ENCODE measurements at regions not wholly inside any gene's neighbourhood (a gene's known extent, or its start where the extent isn't known, plus 50 kb on each side); places are given as distances from the start of the nearest gene placed in this dataset.
A peak's percentile ranks its signal among the peaks of the same experiment; 100 is the strongest.

DNA sequence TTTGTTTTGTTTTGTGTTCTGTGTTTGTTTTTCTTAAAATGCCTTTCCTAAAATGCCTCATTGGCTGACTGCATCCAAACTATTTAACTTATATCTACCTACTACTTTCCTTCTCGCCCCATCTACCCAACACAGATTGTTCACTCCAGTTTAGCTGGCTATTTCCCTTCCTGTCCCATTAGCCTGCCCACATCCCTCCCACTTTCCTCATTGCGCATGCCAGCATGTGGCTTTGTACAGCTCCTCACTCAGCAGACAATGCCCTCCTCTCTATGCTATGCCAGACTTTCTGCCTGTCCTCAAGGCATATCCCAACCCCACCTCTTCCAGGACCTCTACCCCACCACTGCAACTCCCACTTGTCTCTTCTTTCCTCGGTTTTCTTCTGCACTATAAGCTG lies 94.7 kb upstream of the C1orf21 start:
- in situ Hi-C loops (cut with MboI; ENCODE audit: low pct_unique_long_range_greater_than_20kb in 2 of 9, low sequenced_read_pairs in 9 of 9, unreplicated experiment in 9 of 9), result no loop called here
- no peaks in the 10 kb centered on the region for H3K4me1 ChIP-seq (replicated peaks in 1 of 2)
- no peak overlapping the region for H3K4me3 ChIP-seq
- ATAC-seq (replicated peaks in 6 of 8), result no peak
- H3K27ac ChIP-seq, result no peak overlapping the region
- whole genome bisulfite sequencing, 10 experiments, result 58 to 83% (median 66%) methylated on average over 1 to 3 of the region's 3 CpGs; no CpG with 5 or more reads in 1 of the 10 experiments

GRCh38 chr1:184294101-184294500 lies 92.7 kb upstream of the C1orf21 start:
- no peak overlapping the region for H3K27ac ChIP-seq
- in situ Hi-C loops (cut with MboI; ENCODE audit: low pct_unique_long_range_greater_than_20kb in 2 of 9, low sequenced_read_pairs in 9 of 9, unreplicated experiment in 9 of 9), result no loop called here
- ATAC-seq (replicated peaks in 6 of 8), result no peak
- no peak overlapping the region for H3K4me3 ChIP-seq
- H3K4me1 ChIP-seq (replicated peaks in 1 of 2), result peaks cover 8 to 10% of the 10 kb centered on the region in 2 donors
- WGBS, 10 experiments, result 33 to 100% (median 89%) methylated on average over 1 of the region's 1 CpG; no CpG with 5 or more reads in 3 of the 10 experiments

DNA sequence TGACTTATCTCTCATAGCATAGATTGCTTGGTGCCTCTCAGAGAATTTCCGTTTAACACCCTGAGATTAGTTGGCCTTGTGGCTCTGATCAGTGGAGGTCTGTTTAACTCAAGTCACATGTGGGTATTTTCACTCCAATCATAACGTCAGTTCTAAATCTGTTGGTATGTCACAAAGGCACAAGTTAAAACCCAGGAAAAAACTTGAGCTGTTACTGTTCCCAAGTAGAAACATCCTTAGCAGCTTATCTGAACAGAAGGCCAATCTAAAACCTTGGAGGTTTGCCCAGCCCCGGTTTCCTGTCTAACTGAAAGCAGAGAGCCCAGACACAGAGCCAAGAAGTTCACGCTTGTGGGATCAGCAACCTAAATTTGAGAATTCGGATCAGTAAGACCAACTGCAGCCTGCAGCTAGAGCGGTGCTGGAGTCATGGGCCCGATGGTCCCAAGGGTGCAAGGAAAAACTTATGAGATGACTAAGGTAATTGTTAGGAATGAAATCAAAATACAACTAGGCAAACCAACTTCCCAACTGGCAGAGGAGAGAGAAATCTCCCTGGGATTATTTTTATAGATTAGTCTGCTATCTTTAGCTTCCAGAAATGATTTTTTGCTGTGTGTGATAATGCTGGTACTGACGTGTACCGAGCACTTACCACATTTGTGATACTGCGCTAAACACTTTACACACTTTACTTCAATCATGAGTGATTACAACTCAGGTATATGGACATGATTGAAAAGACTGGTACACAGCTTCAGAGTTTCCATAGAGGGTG lies 90.2 kb upstream of the C1orf21 start:
- H3K4me1 ChIP-seq (replicated peaks in 1 of 2), result peaks cover 8 to 13% of the 10 kb centered on the region in 2 donors
- peak in 2 of 8 experiments; percentile 19 to 44 for ATAC-seq (replicated peaks in 6 of 8)
- 29 to 98% (median 80%) methylated on average over 2 to 10 of the region's 10 CpGs; no CpG with 5 or more reads in 1 of the 10 experiments for WGBS, 10 experiments
- H3K27ac ChIP-seq, result no peak overlapping the region
- no peak overlapping the region for H3K4me3 ChIP-seq
- in situ Hi-C loops (cut with MboI; ENCODE audit: low pct_unique_long_range_greater_than_20kb in 2 of 9, low sequenced_read_pairs in 9 of 9, unreplicated experiment in 9 of 9), result no loop called here

DNA sequence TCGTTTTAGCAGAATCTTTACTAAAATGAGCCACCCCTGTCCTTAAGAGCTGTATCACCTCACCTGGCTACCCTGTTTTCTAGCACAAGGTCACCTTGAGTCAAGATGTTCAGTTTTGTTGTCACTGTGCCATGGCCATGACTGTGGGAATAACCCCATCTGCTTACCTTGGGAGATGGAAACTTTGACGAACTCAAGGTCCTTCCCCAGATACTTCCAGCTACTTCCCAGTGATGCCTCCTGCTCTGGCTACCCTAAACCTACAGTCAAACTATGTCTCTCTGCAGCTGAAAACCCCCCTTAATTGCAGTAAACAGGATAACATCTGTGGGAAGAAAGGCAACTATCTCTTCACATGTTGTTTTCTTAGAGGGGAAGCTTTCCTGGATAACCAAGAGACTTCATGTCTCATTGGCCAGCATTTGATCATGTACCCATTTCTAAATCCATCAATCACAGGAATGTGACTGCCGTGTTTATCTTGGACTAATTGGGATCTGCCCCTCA lies 89.5 kb upstream of the C1orf21 start:
- Histone ChIP-seq H3K4me1 (replicated peaks in 1 of 2) (peaks cover 8 to 13% of the 10 kb centered on the region in 2 donors), H3K4me3 (no peak overlapping the region), H3K27ac (no peak overlapping the region)
- no peak for ATAC-seq (replicated peaks in 6 of 8)
- in situ Hi-C loops (cut with MboI; ENCODE audit: low pct_unique_long_range_greater_than_20kb in 2 of 9, low sequenced_read_pairs in 9 of 9, unreplicated experiment in 9 of 9), result no loop called here
- WGBS, 10 experiments, result 60 to 100% (median 92%) methylated on average over 1 to 3 of the region's 3 CpGs; no CpG with 5 or more reads in 2 of the 10 experiments

GRCh38 chr1:184298440-184299405 lies 88.1 kb upstream of the C1orf21 start:
- Histone ChIP-seq H3K4me3 (no peak overlapping the region), H3K27ac (no peak overlapping the region), H3K4me1 (replicated peaks in 1 of 2) (peaks cover 8 to 13% of the 10 kb centered on the region in 2 donors)
- peak in 6 of 8 experiments; percentile 37 to 83 (median 73) for ATAC-seq (replicated peaks in 6 of 8)
- 13 to 81% (median 49%) methylated on average over 2 to 6 of the region's 6 CpGs; no CpG with 5 or more reads in 2 of the 10 experiments for WGBS, 10 experiments
- in situ Hi-C loops (cut with MboI; ENCODE audit: low pct_unique_long_range_greater_than_20kb in 2 of 9, low sequenced_read_pairs in 9 of 9, unreplicated experiment in 9 of 9), result no loop called here

GRCh38 chr1:184299406-184299790 lies 87.4 kb upstream of the C1orf21 start:
- 17 to 100% (median 94%) methylated on average over 2 of the region's 2 CpGs; no CpG with 5 or more reads in 4 of the 10 experiments for WGBS, 10 experiments

GRCh38 chr1:184299796-184300195 lies 87.0 kb upstream of the C1orf21 start:
- Histone ChIP-seq H3K4me3 (no peak overlapping the region), H3K4me1 (replicated peaks in 1 of 2) (peaks cover 8 to 13% of the 10 kb centered on the region in 2 donors), H3K27ac (no peak overlapping the region)
- ATAC-seq (replicated peaks in 6 of 8), result no peak
- 0 to 100% (median 91%) methylated on average over 1 to 2 of the region's 2 CpGs; no CpG with 5 or more reads in 2 of the 10 experiments for WGBS, 10 experiments
- in situ Hi-C loops (cut with MboI; ENCODE audit: low pct_unique_long_range_greater_than_20kb in 2 of 9, low sequenced_read_pairs in 9 of 9, unreplicated experiment in 9 of 9), result no loop called here

More at GRCh38 chr1:184299406-184299790, 87.4 kb upstream of the C1orf21 start:
- H3K4me3 ChIP-seq, result no peak overlapping the region
- H3K4me1 ChIP-seq (replicated peaks in 1 of 2), result peaks cover 8 to 13% of the 10 kb centered on the region in 2 donors
- in situ Hi-C loops (cut with MboI; ENCODE audit: low pct_unique_long_range_greater_than_20kb in 2 of 9, low sequenced_read_pairs in 9 of 9, unreplicated experiment in 9 of 9), result no loop called here
- peak in 1 of 8 experiments; percentile 22 for ATAC-seq (replicated peaks in 6 of 8)
- H3K27ac ChIP-seq, result no peak overlapping the region

DNA sequence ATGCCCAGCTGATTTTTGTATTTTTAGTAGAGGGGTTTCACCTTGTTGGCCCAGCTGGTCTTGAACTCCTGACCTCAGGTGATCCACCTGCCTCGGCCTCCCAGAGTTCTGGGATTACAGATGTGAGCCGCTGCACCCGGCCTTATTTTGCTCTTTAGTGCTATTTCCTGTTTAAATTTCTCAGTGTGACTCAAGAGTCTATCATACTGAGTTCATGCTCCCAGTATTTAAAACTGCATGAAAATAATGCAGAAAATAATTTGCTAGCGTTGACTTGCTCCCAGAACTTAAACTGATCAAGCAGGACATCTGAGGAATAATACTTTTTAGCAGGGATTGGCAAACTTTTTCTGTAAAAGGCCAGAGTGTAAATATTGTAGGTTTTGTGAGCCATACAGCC lies 86.4 kb upstream of the C1orf21 start:
- no peak overlapping the region for H3K4me3 ChIP-seq
- in situ Hi-C loops (cut with MboI; ENCODE audit: low pct_unique_long_range_greater_than_20kb in 2 of 9, low sequenced_read_pairs in 9 of 9, unreplicated experiment in 9 of 9), result no loop called here
- ATAC-seq (replicated peaks in 6 of 8), result no peak
- WGBS, 10 experiments, result 3 to 100% (median 88%) methylated on average over 1 to 4 of the region's 4 CpGs; no CpG with 5 or more reads in 2 of the 10 experiments
- no peak overlapping the region for H3K27ac ChIP-seq
- H3K4me1 ChIP-seq (replicated peaks in 1 of 2), result peaks cover 8 to 13% of the 10 kb centered on the region in 2 donors

DNA sequence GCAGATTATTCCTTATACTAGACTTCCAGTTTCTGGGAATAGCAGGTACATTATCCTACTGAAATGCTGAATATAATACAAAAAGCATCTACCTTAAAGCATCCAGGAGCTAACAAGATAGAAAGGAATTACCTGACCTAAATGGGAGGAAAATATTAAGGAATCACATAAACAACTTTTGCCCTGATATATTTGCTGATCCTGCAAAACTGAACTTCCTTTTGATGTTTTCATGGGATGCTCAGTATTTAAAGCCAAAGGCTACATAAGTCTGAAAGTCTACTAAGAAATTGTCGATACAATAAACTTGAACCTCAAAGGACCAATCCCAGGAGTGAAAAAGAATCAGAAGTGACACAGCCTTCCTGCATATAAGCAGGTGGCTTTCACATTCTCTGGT lies 85.6 kb upstream of the C1orf21 start:
- no peak for ATAC-seq (replicated peaks in 6 of 8)
- no peak overlapping the region for H3K27ac ChIP-seq
- H3K4me3 ChIP-seq, result no peak overlapping the region
- 11 to 100% (median 78%) methylated on average over 1 of the region's 1 CpG; no CpG with 5 or more reads in 2 of the 10 experiments for whole genome bisulfite sequencing, 10 experiments
- in situ Hi-C loops (cut with MboI; ENCODE audit: low pct_unique_long_range_greater_than_20kb in 2 of 9, low sequenced_read_pairs in 9 of 9, unreplicated experiment in 9 of 9), result no loop called here
- H3K4me1 ChIP-seq (replicated peaks in 1 of 2), result peaks cover 8 to 13% of the 10 kb centered on the region in 2 donors

DNA sequence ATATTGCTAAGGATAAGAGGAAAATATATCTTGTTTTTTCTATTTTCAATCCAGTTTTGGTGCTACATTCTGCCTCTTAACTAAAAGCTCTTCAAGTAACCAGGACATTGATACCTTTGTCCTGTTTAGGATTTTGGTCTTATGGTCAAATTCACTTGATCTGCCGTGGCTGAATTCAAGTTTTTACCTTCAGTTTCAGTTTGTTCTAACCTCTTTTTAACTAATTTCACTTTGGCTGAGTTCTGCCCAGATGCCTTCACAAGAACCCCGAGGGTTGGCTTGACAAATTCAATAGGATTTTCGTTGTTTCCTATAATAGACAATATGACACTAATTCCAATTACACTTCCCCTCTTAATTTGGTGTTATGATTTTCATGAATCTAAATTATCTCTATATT lies 84.5 kb upstream of the C1orf21 start:
- H3K4me1 ChIP-seq (replicated peaks in 1 of 2), result peaks cover 8 to 13% of the 10 kb centered on the region in 2 donors
- H3K27ac ChIP-seq, result no peak overlapping the region
- ATAC-seq (replicated peaks in 6 of 8), result no peak
- in situ Hi-C loops (cut with MboI; ENCODE audit: low pct_unique_long_range_greater_than_20kb in 2 of 9, low sequenced_read_pairs in 9 of 9, unreplicated experiment in 9 of 9), result no loop called here
- H3K4me3 ChIP-seq, result no peak overlapping the region
- WGBS, 10 experiments, result 46 to 93% (median 70%) methylated on average over 1 to 3 of the region's 3 CpGs; no CpG with 5 or more reads in 1 of the 10 experiments

GRCh38 chr1:184310157-184310819 lies 76.5 kb upstream of the C1orf21 start:
- in situ Hi-C loops (cut with MboI; ENCODE audit: low pct_unique_long_range_greater_than_20kb in 2 of 9, low sequenced_read_pairs in 9 of 9, unreplicated experiment in 9 of 9), result no loop called here
- no peak overlapping the region for H3K4me3 ChIP-seq
- H3K27ac ChIP-seq, result no peak overlapping the region
- H3K4me1 ChIP-seq (replicated peaks in 1 of 2), result peaks cover 0 to 3% of the 10 kb centered on the region in 2 donors
- no peak for ATAC-seq (replicated peaks in 6 of 8)
- WGBS, 10 experiments, result 80 to 100% (median 100%) methylated on average over 1 of the region's 1 CpG; no CpG with 5 or more reads in 4 of the 10 experiments

GRCh38 chr1:184311580-184311979 lies 75.2 kb upstream of the C1orf21 start:
- Histone ChIP-seq H3K4me1 (replicated peaks in 1 of 2) (peaks cover 0 to 3% of the 10 kb centered on the region in 2 donors), H3K4me3 (no peak overlapping the region), H3K27ac (no peak overlapping the region)
- no peak for ATAC-seq (replicated peaks in 6 of 8)
- in situ Hi-C loops (cut with MboI; ENCODE audit: low pct_unique_long_range_greater_than_20kb in 2 of 9, low sequenced_read_pairs in 9 of 9, unreplicated experiment in 9 of 9), result no loop called here
- 60 to 100% (median 82%) methylated on average over 1 to 2 of the region's 2 CpGs; no CpG with 5 or more reads in 4 of the 10 experiments for WGBS, 10 experiments
